MCF 10A (cell line): ENCODE measurements at regions not wholly inside any gene's neighbourhood (a gene's known extent, or its start where the extent isn't known, plus 50 kb on each side); places are given as distances from the start of the nearest gene placed in this dataset.
A peak's percentile ranks its signal among the peaks of the same experiment; 100 is the strongest.

Source experiments
- BruUV-seq: library from RNA; stranded (reverse); fragments of 400-500 nt; replicated peaks from 2 replicates; lab custom pipeline; 2021; lab: Mats Ljungman, UMichigan
- CTCF ChIA-PET: fragments of 300-600 bp; sonication (Branson Sonifier 250); formaldehyde crosslinking; extraction: SDS; loops from one replicate; lab custom pipeline; 2021; ENCODE audit warnings: antibody characterized with exemption, inconsistent platforms; lab: Yijun Ruan, JAX
- POLR2A ChIA-PET: fragments of 300-600, 350-650 bp; sonication (Branson Sonifier 250); formaldehyde crosslinking; extraction: SDS; loops from one replicate; lab custom pipeline; 2020; ENCODE audit warnings: antibody characterized with exemption, inconsistent platforms; lab: Yijun Ruan, JAX
- DNase-seq: peaks from one replicate; pipeline ENCODE4 v3.0.0-alpha.2; 2018; ENCODE audit not compliant: unreplicated experiment
- H3K27ac Mint-ChIP-seq: one replicate; pipeline ENCODE4 v1.8.0; 2022; ENCODE audit warnings: mild to moderate bottlenecking, low read depth, mixed read lengths; ENCODE audit not compliant: unreplicated experiment
- H3K27me3 Mint-ChIP-seq: one replicate; pipeline ENCODE4 v1.8.0; 2022; ENCODE audit warnings: mixed read lengths; ENCODE audit not compliant: insufficient read depth, unreplicated experiment
- H3K36me3 Mint-ChIP-seq: one replicate; pipeline ENCODE4 v1.8.0; 2022; ENCODE audit warnings: mild to moderate bottlenecking, moderate library complexity, mixed read lengths; ENCODE audit not compliant: insufficient read depth, unreplicated experiment
- H3K4me1 Mint-ChIP-seq: one replicate; pipeline ENCODE4 v1.8.0; 2022; ENCODE audit warnings: mixed read lengths; ENCODE audit not compliant: insufficient read depth, unreplicated experiment
- H3K4me3 Mint-ChIP-seq: one replicate; pipeline ENCODE4 v1.8.0; 2022; ENCODE audit warnings: mild to moderate bottlenecking, moderate library complexity, mixed read lengths; ENCODE audit not compliant: unreplicated experiment
- H3K9me3 Mint-ChIP-seq: one replicate; pipeline ENCODE4 v1.8.0; 2022; ENCODE audit warnings: mixed read lengths; ENCODE audit not compliant: unreplicated experiment
- intact Hi-C: fragments of 100-400 bp; cut with micrococcal nuclease; formaldehyde crosslinking; loops from 2 replicates; pipeline ENCODE4 v1.14.1; 2022
- TF ChIP-seq, protein P1 (sequence below): fragments of 200-600 bp; IDR thresholded peaks from one replicate; pipeline ENCODE4 v1.8.0; 2022; ENCODE audit warnings: antibody characterized with exemption, mild to moderate bottlenecking; ENCODE audit not compliant: unreplicated experiment

DNA sequence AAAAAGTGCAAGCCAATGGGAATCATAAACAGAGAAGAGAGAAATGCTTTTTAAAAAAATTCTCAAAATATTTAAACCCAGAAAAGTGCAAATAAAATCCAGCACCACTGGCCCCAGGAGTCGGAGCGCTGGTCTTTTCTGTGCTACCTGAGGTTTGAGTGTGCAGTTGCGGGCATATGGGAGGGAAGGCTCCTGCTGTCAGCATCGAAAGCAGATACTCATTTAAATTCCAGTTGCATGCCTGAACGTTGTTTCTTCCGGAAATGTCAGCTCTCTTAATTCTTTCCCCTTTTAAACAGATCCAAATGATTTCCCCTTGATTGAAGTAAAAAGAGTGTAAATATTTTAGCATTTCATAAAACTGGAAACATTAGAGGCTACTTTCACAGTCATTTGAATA is 240.5 kb upstream of the GPR26 start:
- Mint-ChIP-seq H3K9me3 (no peaks in the 10 kb centered on the region), H3K4me3 (no peak overlapping the region), H3K27ac (no peak overlapping the region), H3K36me3 (no peaks in the 10 kb centered on the region), H3K4me1 (no peaks in the 10 kb centered on the region), H3K27me3 (peaks cover 59% of the 10 kb centered on the region)
- ChIA-PET CTCF (no interaction called here), POLR2A (no interaction called here)
- TF ChIP-seq, protein P1, sequence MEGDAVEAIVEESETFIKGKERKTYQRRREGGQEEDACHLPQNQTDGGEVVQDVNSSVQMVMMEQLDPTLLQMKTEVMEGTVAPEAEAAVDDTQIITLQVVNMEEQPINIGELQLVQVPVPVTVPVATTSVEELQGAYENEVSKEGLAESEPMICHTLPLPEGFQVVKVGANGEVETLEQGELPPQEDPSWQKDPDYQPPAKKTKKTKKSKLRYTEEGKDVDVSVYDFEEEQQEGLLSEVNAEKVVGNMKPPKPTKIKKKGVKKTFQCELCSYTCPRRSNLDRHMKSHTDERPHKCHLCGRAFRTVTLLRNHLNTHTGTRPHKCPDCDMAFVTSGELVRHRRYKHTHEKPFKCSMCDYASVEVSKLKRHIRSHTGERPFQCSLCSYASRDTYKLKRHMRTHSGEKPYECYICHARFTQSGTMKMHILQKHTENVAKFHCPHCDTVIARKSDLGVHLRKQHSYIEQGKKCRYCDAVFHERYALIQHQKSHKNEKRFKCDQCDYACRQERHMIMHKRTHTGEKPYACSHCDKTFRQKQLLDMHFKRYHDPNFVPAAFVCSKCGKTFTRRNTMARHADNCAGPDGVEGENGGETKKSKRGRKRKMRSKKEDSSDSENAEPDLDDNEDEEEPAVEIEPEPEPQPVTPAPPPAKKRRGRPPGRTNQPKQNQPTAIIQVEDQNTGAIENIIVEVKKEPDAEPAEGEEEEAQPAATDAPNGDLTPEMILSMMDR: no peak
- intact Hi-C loops: no loop called here
- no peak for DNase-seq
- no TSS peak for BruUV-seq

DNA sequence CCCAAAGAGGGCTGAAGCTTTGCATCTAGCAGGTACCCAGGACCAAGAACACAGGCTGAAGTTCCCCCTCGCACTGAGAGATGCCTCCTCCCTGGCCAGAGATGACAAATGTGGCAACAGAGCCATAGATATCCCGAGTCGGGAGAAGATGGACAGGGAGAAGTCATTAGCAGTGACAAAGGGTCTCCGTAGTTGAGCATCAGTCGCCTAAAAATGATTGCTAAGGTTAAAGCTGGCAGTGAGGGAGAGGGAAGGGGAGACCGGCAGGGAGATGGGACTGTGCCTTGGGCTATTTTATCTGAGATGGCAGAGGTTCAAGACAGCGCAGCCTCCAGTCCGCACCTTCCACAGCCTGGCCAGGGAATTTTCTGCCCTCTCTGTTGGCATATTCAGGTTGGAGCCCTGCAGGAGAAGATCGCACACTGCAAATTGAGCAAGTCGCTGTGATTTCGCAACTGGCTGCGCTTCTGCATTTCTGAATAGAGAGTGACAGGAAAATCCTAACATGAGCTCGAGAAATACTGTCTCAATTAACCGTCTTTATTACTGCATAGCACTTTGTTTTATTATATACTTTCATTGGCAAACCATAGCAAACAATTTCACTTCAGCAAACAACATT is 238.9 kb upstream of the GPR26 start:
- H3K27ac Mint-ChIP-seq: no peak overlapping the region
- H3K9me3 Mint-ChIP-seq: no peaks in the 10 kb centered on the region
- peak; percentile 76 for DNase-seq
- H3K36me3 Mint-ChIP-seq: no peaks in the 10 kb centered on the region
- no TSS peak for BruUV-seq
- no peaks in the 10 kb centered on the region for H3K4me1 Mint-ChIP-seq
- H3K4me3 Mint-ChIP-seq: no peak overlapping the region
- intact Hi-C loops: no loop called here
- TF ChIP-seq, protein P1: no peak
- H3K27me3 Mint-ChIP-seq: peaks cover 59% of the 10 kb centered on the region
- ChIA-PET POLR2A (interaction anchor here (0.6 to 0.7 kb wide), 2 partner anchors 14 to 1724 kb away, joined by 3 to 5 read pairs; no protein-coding TSS in a partner anchor), CTCF (interaction anchor here (1.3 kb wide), 1 partner anchor 10 kb away, joined by 3 read pairs; no protein-coding TSS in a partner anchor)

DNA sequence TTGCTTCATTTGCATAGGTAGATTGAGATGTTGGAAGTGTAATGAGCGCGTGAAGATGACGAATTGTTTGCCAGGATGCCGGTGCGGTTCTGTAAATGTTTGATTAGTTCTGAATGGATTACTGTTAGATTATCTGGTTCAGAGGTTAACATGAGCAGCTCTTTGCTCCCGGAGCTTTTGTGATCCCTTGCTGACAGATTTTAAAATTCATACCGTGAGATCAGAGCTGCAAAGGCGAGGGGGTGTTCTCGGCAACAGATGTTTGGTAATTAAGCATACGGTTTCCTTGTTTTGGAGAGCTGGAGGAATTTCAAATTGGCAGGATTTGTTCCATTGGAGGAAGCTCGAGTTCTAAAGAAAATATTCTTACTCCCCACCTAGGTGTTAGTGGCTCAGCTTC is 237.8 kb upstream of the GPR26 start:
- ChIA-PET POLR2A (interaction anchor here (0.8 to 1.0 kb wide), 2 partner anchors 10 to 296 kb away, joined by 3 to 4 read pairs; no protein-coding TSS in a partner anchor), CTCF (interaction anchor here (0.6 to 1.3 kb wide), 4 partner anchors 46 to 779 kb away, joined by 3 to 4 read pairs (median 3); no protein-coding TSS in a partner anchor)
- no peaks in the 10 kb centered on the region for H3K4me1 Mint-ChIP-seq
- H3K9me3 Mint-ChIP-seq: no peaks in the 10 kb centered on the region
- BruUV-seq: no TSS peak
- TF ChIP-seq, protein P1: no peak
- peaks cover 65% of the 10 kb centered on the region for H3K27me3 Mint-ChIP-seq
- H3K4me3 Mint-ChIP-seq: no peak overlapping the region
- H3K27ac Mint-ChIP-seq: no peak overlapping the region
- DNase-seq: no peak
- intact Hi-C loops: no loop called here
- no peaks in the 10 kb centered on the region for H3K36me3 Mint-ChIP-seq

DNA sequence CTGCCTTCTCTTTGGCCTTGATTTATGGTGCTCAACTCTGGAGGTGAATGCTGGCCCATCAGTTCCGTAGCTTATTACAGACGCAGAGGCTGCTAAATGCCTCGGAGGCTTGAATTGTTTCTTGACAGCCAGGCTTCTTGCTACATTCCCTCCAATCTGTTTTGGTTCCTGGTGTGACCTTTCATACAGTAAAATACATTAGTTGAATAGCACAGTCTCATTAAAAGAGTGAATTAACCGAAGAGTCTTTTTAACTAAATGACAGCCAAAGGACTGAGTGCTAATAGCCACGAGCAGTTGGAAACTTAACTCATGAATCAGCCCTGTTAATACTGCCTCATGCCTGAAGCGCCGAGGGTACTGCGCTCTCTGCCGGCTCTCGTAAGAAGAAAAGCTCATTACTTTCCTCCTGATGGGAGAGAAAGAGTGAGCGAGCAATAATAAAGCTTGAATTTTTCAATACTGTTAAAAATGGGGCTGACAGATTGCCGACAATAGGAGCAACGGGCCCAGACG is 236.4 kb upstream of the GPR26 start:
- H3K4me3 Mint-ChIP-seq: no peak overlapping the region
- POLR2A ChIA-PET: no interaction called here
- H3K27me3 Mint-ChIP-seq: peaks cover 67% of the 10 kb centered on the region

More for the DNA sequence above, 236.4 kb upstream of the GPR26 start:
- no peak overlapping the region for H3K27ac Mint-ChIP-seq
- H3K36me3 Mint-ChIP-seq: no peaks in the 10 kb centered on the region
- H3K4me1 Mint-ChIP-seq: no peaks in the 10 kb centered on the region
- no TSS peak for BruUV-seq
- DNase-seq: no peak
- TF ChIP-seq, protein P1: no peak
- H3K9me3 Mint-ChIP-seq: no peaks in the 10 kb centered on the region
- intact Hi-C loops: no loop called here
- CTCF ChIA-PET: interaction anchor here (0.8 to 1.3 kb wide), 3 partner anchors 28 to 129 kb away, joined by 3 to 4 read pairs (median 3); no protein-coding TSS in a partner anchor
